ENCODE measurements at regions not wholly inside any gene's neighbourhood (a gene's known extent, or its start where the extent isn't known, plus 50 kb on each side); places are given as distances from the start of the nearest gene placed in this dataset.
A peak's percentile ranks its signal among the peaks of the same experiment; 100 is the strongest.

DNA sequence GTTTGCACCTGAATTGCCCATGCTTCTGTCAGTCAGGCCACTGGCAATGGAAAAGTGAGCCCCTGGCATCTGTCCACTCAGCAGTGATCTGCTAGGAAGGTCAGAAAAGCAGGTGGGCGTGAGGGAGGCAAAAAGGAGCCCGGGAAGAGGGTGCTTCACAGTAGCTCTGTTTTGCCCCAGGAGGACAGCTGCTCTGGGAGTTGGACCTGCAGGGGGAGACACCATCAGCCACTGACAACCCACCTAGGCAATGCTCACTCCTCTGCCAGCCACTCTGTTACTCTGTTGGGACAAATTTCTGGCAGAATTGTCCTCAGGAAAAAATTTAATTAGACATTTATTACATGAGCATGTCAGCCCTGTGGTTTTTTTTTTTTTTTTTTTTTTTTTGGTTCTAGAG, 146.4 kb downstream of the LRIG2 start:
- no peak overlapping the region for H2BK5ac ChIP-seq (ENCODE audit: insufficient read length, low read length)
- Mint-ChIP-seq H3K36me3 (ENCODE audit: insufficient read depth in 1 of 3, low read depth in 3 of 3) (peaks cover 4 to 19% (median 10%) of the 10 kb centered on the region in 3 experiments), H3K4me3 (no peak overlapping the region), H3K27ac (no peak overlapping the region; a peak in 1 of 7 replicates), H3K9me3 (peaks cover 14 to 15% of the 10 kb centered on the region in 2 experiments), H3K4me1 (peaks cover 23 to 29% of the 10 kb centered on the region in 2 experiments), H3K27me3 (ENCODE audit: low read depth) (peaks cover 3% of the 10 kb centered on the region)
- H4K5ac ChIP-seq (ENCODE audit: insufficient read length, low read depth, low read length) = no peak overlapping the region
- no peak overlapping the region for H3K4me2 ChIP-seq (ENCODE audit: insufficient read depth, insufficient read length, low read length)
- no peaks in the 10 kb centered on the region for H3K23me2 ChIP-seq (ENCODE audit: insufficient read length, low read depth, low read length, poor library complexity, severe bottlenecking)
- TF ChIP-seq, protein P1, sequence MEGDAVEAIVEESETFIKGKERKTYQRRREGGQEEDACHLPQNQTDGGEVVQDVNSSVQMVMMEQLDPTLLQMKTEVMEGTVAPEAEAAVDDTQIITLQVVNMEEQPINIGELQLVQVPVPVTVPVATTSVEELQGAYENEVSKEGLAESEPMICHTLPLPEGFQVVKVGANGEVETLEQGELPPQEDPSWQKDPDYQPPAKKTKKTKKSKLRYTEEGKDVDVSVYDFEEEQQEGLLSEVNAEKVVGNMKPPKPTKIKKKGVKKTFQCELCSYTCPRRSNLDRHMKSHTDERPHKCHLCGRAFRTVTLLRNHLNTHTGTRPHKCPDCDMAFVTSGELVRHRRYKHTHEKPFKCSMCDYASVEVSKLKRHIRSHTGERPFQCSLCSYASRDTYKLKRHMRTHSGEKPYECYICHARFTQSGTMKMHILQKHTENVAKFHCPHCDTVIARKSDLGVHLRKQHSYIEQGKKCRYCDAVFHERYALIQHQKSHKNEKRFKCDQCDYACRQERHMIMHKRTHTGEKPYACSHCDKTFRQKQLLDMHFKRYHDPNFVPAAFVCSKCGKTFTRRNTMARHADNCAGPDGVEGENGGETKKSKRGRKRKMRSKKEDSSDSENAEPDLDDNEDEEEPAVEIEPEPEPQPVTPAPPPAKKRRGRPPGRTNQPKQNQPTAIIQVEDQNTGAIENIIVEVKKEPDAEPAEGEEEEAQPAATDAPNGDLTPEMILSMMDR (conservative IDR thresholded peaks at IDR 0.05) = peak; percentile 68
- H2BK20ac ChIP-seq (ENCODE audit: low read depth, low read length, poor library complexity, severe bottlenecking) = no peak overlapping the region
- no peak overlapping the region for H4K91ac ChIP-seq (ENCODE audit: insufficient read length, low read depth, low read length)
- no peak overlapping the region for H3K4ac ChIP-seq (ENCODE audit: low read depth, low read length)
- DNase-seq = peak; percentile 65
- H4K20me1 ChIP-seq (ENCODE audit: control insufficient read depth, insufficient read depth, insufficient read length) = no peaks in the 10 kb centered on the region
- H2AK5ac ChIP-seq (ENCODE audit: insufficient read length, low read length) = no peak overlapping the region
- no peak overlapping the region for H4K8ac ChIP-seq (replicated peaks; ENCODE audit: insufficient read length, low read depth, low read length)
- no peak overlapping the region for H3T11ph ChIP-seq (ENCODE audit: low read length)
- H2AFZ ChIP-seq (ENCODE audit: low read length) = no peak overlapping the region
- no peak overlapping the region for H2BK120ac ChIP-seq (ENCODE audit: low read depth, low read length, poor library complexity, severe bottlenecking)
- no peaks in the 10 kb centered on the region for H3K79me2 ChIP-seq (ENCODE audit: insufficient read depth, low read length)
- no peaks in the 10 kb centered on the region for H3K9me3 ChIP-seq (ENCODE audit: control insufficient read depth, low read depth, low read length)
- H3K79me1 ChIP-seq (ENCODE audit: insufficient read depth, low read depth, low read length, poor library complexity, severe bottlenecking) = no peaks in the 10 kb centered on the region
- WGBS (ENCODE audit: extremely low coverage, insufficient read length, low lambda C conversion rate) = no CpG with 5 or more reads among the region's 2 CpGs
- no peak overlapping the region for H3K56ac ChIP-seq (ENCODE audit: insufficient read length, low read depth, low read length)
- no peak overlapping the region for H3K23ac ChIP-seq (ENCODE audit: insufficient read length, low read depth, low read length)
- no peak overlapping the region for H3K14ac ChIP-seq (ENCODE audit: insufficient read depth, low read length)
- H3K27ac ChIP-seq (ENCODE audit: insufficient read length, low read depth, low read length) = no peak overlapping the region
- no peak overlapping the region for H2BK12ac ChIP-seq (ENCODE audit: insufficient read length, low read depth, low read length)
- no peaks in the 10 kb centered on the region; the same call in 1 of the 2 replicates for H3K4me1 ChIP-seq (ENCODE audit: insufficient read depth, low read length)
- no peaks in the 10 kb centered on the region for H3K27me3 ChIP-seq (ENCODE audit: insufficient read depth, low read length)
- no peak overlapping the region for H3K18ac ChIP-seq (ENCODE audit: insufficient read length, low read depth, low read length)
- no peak overlapping the region for H3K9ac ChIP-seq (ENCODE audit: extremely low read depth, insufficient read length, low read length)
- no peak overlapping the region for H2BK15ac ChIP-seq (ENCODE audit: low read depth, low read length)
